Upper lobe of left lung (tissue), 6 donors: ENCODE measurements at regions not wholly inside any gene's neighbourhood (a gene's known extent, or its start where the extent isn't known, plus 50 kb on each side); places are given as distances from the start of the nearest gene placed in this dataset.

ENCODE experiments used
- ATAC-seq, 2 donors: fragments of 200-7000 bp; cut with Tn5 transposase; one replicate each; pipeline ENCODE4 v1.9.1; 2022; ENCODE audit warnings: mild to moderate bottlenecking in 2 of 2, moderate library complexity in 2 of 2; ENCODE audit not compliant: low FRiP score in 2 of 2
- DNase-seq, 2 donors: peaks; one replicate each; pipeline ENCODE4 v3.0.0-alpha.2; 2019 to 2020
- H3K27ac ChIP-seq, 4 donors: fragments of 200-600 bp; sonication (generic); one replicate each; pipeline ENCODE4 v1.5.1; 2016 to 2019
- H3K27me3 ChIP-seq, 4 donors: fragments of 200-600 bp; sonication (generic); one replicate each; pipeline ENCODE4 v1.5.1; 2017 to 2019
- H3K36me3 ChIP-seq, 4 donors: fragments of 200-600 bp; sonication (generic); one replicate each; pipeline ENCODE4 v1.5.1; 2016 to 2019
- H3K4me1 ChIP-seq, 4 donors: fragments of 200-600 bp; sonication (generic); one replicate each; pipeline ENCODE4 v1.5.1; 2018 to 2019
- H3K4me3 ChIP-seq, 4 donors: fragments of 200-600 bp; sonication (generic); one replicate each; pipeline ENCODE4 v1.5.1; 2017 to 2019; ENCODE audit warnings: mild to moderate bottlenecking in 2 of 4, moderate library complexity in 1 of 4
- H3K9me3 ChIP-seq, 4 donors: fragments of 200-600 bp; sonication (generic); one replicate each; pipeline ENCODE4 v1.5.1; 2018 to 2019
- EP300 ChIP-seq, 4 donors: sonication (generic); formaldehyde crosslinking; IDR thresholded peaks; one replicate each; pipeline ENCODE4 v1.5.1; 2017; ENCODE audit warnings: antibody characterized with exemption in 4 of 4, control low read depth in 2 of 4
- POLR2A ChIP-seq, 4 donors: fragments of 450-650 bp; IDR thresholded peaks; one replicate each; pipeline ENCODE4 v1.5.1; 2016 to 2017; ENCODE audit warnings: antibody characterized with exemption in 4 of 4, mild to moderate bottlenecking in 2 of 4
- POLR2AphosphoS5 ChIP-seq, 2 donors: sonication (generic); formaldehyde crosslinking; IDR thresholded peaks; one replicate each; pipeline ENCODE4 v1.5.1; 2017; ENCODE audit warnings: antibody characterized with exemption in 2 of 2
- WGBS, 2 donors: methylation state at CpG; one replicate each; pipeline ENCODE4 v1.1.5; 2017 to 2018; 5-methylcytosine and 5-hydroxymethylcytosine counted together
- TF ChIP-seq, protein P1 (sequence below), 6 experiments: fragments of 450-650 bp in 4 of 6; fragments of 200-600 bp in 2 of 6; sonication (generic) in 2 of 6; IDR thresholded peaks; one replicate each; pipeline ENCODE4 v1.5.1; 2016 to 2019; ENCODE audit warnings: antibody characterized with exemption in 6 of 6
- donor health status: DM: no; HTN: no; CAD: no; lungs with moderate emphysema.
- donor health status: DM: no; HTN: yes; CAD: no; lungs with severe emphysema.

DNA sequence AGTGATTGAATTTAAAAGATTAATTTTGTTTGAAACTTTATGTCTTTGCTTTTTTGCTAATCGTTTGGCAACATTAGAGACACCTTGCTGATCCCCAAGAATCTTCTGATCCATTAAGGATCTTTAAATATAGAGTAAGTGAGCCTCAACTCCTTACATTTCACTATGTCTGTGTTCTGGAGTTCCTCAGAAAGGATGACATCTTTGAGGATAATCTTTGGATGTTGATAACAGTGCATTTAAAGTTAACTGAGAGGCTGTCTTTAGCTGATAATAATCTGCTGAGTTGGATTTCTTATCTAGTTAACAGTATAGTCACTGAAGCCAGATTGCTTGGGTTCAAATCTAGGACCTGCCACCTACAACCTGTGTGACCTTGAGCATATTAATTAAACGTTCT, 221.6 kb upstream of the EMCN start:
- no peaks in the 10 kb centered on the region for H3K27me3 ChIP-seq
- DNase-seq, result no peak
- no peak for ATAC-seq
- peaks cover 0 to 3% (median 0%) of the 10 kb centered on the region in 4 donors for H3K4me1 ChIP-seq
- 73 to 79% methylated on average over 2 of the region's 2 CpGs for WGBS, 2 donors
- H3K36me3 ChIP-seq, result no peaks in the 10 kb centered on the region
- H3K4me3 ChIP-seq, result no peak overlapping the region
- H3K9me3 ChIP-seq, result no peaks in the 10 kb centered on the region
- H3K27ac ChIP-seq, result no peak overlapping the region
- no peak for TF ChIP-seq POLR2AphosphoS5 (IDR thresholded peaks at IDR 0.05)
- no peak for TF ChIP-seq POLR2A (IDR thresholded peaks at IDR 0.05)
- TF ChIP-seq EP300 (IDR thresholded peaks at IDR 0.05), result no peak
- TF ChIP-seq, protein P1, sequence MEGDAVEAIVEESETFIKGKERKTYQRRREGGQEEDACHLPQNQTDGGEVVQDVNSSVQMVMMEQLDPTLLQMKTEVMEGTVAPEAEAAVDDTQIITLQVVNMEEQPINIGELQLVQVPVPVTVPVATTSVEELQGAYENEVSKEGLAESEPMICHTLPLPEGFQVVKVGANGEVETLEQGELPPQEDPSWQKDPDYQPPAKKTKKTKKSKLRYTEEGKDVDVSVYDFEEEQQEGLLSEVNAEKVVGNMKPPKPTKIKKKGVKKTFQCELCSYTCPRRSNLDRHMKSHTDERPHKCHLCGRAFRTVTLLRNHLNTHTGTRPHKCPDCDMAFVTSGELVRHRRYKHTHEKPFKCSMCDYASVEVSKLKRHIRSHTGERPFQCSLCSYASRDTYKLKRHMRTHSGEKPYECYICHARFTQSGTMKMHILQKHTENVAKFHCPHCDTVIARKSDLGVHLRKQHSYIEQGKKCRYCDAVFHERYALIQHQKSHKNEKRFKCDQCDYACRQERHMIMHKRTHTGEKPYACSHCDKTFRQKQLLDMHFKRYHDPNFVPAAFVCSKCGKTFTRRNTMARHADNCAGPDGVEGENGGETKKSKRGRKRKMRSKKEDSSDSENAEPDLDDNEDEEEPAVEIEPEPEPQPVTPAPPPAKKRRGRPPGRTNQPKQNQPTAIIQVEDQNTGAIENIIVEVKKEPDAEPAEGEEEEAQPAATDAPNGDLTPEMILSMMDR (IDR thresholded peaks at IDR 0.05), result no peak

DNA sequence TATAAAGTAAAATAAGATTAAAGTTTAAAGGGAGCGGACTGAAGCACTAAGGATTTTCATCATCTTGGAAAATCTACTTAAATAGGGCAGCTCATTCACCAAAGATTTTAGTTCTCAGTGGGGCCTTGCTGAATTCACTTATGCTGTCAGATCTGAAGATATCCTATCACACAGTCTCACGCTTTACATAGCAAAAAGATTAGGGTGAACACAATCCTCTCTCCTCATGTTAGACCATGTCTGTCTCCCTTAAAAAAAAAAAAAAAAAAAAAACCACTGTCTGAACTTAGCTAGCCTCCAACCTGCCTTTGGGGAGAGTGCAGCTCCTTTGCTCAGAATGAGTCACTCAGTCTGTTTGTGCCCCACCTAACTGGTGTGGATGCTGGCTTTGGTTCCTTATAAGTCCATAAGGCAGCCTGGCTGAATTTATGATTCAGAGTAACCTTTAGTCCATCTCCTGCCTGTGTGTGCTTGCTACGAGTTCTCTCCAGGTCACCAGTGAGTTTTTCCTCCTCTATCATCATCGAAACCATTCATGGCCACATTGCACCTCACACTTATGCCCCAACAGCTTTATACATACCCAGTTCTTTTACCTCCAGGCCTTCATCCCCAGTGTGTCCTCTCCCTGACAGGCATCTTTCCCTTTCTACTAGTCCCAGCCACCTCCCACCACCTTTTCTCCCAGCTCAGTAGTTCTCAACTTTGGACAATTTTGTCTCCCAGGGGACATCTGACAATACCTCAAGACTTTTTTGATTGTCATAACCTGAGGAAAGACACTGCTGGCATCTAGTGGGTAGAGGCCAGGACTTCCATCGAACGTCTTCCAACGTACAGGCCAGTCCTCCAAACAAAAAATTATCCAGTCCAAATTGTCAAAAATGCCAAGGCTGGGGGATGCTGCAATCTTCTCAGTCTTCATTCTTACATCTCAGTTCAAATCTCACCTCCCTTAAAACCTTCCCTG, 220.7 kb upstream of the EMCN start:
- H3K36me3 ChIP-seq, result no peaks in the 10 kb centered on the region
- no peak overlapping the region for H3K27ac ChIP-seq
- DNase-seq (no peak), ATAC-seq (peak in 1 of 2 donors; percentile 95)
- H3K4me1 ChIP-seq, result peaks cover 0 to 3% (median 0%) of the 10 kb centered on the region in 4 donors
- 74 to 88% methylated on average over 7 of the region's 7 CpGs for WGBS, 2 donors
- H3K9me3 ChIP-seq, result no peaks in the 10 kb centered on the region
- no peak overlapping the region for H3K4me3 ChIP-seq
- no peak for TF ChIP-seq EP300 (IDR thresholded peaks at IDR 0.05)
- no peak for TF ChIP-seq POLR2A (IDR thresholded peaks at IDR 0.05)
- TF ChIP-seq, protein P1 (IDR thresholded peaks at IDR 0.05), result no peak
- no peak for TF ChIP-seq POLR2AphosphoS5 (IDR thresholded peaks at IDR 0.05)
- H3K27me3 ChIP-seq, result no peaks in the 10 kb centered on the region

DNA sequence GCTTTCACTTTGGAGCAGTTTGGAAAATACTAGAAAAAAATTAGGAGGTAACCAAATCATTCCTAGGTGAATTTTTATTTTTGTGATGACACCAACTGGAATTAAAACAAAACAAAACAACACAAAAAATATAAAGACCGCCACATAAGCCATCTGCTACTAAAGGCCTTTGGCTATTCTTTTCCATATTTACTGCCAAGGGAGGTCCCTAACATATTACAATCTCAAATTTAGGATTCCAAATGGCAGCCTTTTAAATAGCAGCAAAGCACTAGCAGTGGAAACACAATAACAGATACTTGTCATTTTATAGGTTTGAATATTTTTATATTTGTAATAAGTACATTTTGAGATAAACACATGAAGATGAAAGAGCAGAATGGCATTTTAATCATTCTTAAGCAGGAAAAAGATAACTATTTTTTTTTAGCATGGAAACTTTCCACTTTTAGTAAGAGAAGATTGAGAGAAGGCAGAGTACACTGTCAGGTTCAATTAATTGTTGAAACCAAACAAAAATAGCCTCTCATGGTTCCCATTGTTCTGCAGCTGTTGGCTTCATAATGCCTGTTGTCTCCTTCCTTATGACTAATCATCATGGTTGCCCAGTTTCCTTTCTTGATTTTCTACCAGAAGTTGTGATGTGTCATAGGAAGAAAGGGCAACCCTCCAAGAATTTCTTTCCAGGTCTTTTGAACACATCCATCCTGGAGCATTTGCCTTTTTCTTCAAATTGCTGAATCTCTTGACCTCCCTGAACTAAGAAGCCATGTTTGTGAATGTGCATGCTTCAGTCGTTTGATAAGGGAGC, 219.0 kb upstream of the EMCN start:
- H3K4me1 ChIP-seq, result peaks cover 0 to 3% (median 0%) of the 10 kb centered on the region in 4 donors
- TF ChIP-seq EP300 (IDR thresholded peaks at IDR 0.05) (no peak), POLR2AphosphoS5 (IDR thresholded peaks at IDR 0.05) (peak in 1 of 2 donors; percentile 48)
- TF ChIP-seq, protein P1 (IDR thresholded peaks at IDR 0.05), result no peak
- no peaks in the 10 kb centered on the region for H3K36me3 ChIP-seq
- WGBS, 2 donors, result 60% methylated on average over 2 of the region's 2 CpGs
- H3K4me3 ChIP-seq, result no peak overlapping the region
- DNase-seq (no peak), ATAC-seq (peak in 1 of 2 donors; percentile 58)
- H3K9me3 ChIP-seq, result no peaks in the 10 kb centered on the region
- no peaks in the 10 kb centered on the region for H3K27me3 ChIP-seq
- peak overlapping the region in 1 of 4 donors; percentile 17 for H3K27ac ChIP-seq

- H3K36me3 ChIP-seq, result no peaks in the 10 kb centered on the region
- peaks cover 0 to 3% (median 0%) of the 10 kb centered on the region in 4 donors for H3K9me3 ChIP-seq
- H3K27me3 ChIP-seq, result no peaks in the 10 kb centered on the region
- ATAC-seq, result no peak
- H3K27ac ChIP-seq, result no peak overlapping the region
- WGBS, 2 donors, result 88 to 90% methylated on average over 4 of the region's 4 CpGs
- no peak overlapping the region for H3K4me3 ChIP-seq
- H3K4me1 ChIP-seq, result no peaks in the 10 kb centered on the region
- TF ChIP-seq EP300 (IDR thresholded peaks at IDR 0.05), result no peak
- DNase-seq, result no peak
Measured at GRCh38 chr4:100728861-100729260, 211.0 kb upstream of the EMCN start.

- ATAC-seq, result no peak
- no peak for TF ChIP-seq EP300 (IDR thresholded peaks at IDR 0.05)
- TF ChIP-seq POLR2A (IDR thresholded peaks at IDR 0.05), result no peak
- H3K27ac ChIP-seq, result no peak overlapping the region
- H3K9me3 ChIP-seq, result peaks cover 0 to 3% (median 0%) of the 10 kb centered on the region in 4 donors
- WGBS, 2 donors, result 79 to 83% methylated on average over 3 of the region's 3 CpGs
- H3K36me3 ChIP-seq, result no peaks in the 10 kb centered on the region
- H3K4me3 ChIP-seq, result no peak overlapping the region
- H3K27me3 ChIP-seq, result no peaks in the 10 kb centered on the region
- H3K4me1 ChIP-seq, result no peaks in the 10 kb centered on the region
- DNase-seq, result no peak
Measured at GRCh38 chr4:100722866-100723459, 205.1 kb upstream of the EMCN start.
